ENCODE measurements at regions not wholly inside any gene's neighbourhood (a gene's known extent, or its start where the extent isn't known, plus 50 kb on each side); places are given as distances from the start of the nearest gene placed in this dataset.

DNA sequence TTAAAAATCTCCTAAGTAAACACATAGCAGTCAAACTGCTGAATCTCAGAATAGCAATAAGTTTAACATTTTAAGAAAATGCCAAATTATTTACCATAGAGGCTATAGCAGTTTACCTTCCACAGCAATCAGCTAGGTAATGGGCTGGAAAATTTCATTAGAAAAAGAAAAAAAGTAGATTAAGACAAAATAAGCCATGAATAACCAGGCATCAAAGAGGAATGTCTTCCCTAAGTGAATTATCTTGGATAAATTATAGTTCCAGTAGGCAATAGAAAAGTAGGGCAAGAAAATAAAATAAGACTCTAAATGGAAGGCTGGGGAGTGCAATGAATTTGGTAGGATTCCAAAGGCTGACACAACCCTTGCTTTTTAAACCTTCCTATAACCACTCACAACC, 722.8 kb downstream of the TRAM1L1 start:
- in situ Hi-C loops (cut with HindIII; ENCODE audit: low sequenced_read_pairs), result no loop called here

DNA sequence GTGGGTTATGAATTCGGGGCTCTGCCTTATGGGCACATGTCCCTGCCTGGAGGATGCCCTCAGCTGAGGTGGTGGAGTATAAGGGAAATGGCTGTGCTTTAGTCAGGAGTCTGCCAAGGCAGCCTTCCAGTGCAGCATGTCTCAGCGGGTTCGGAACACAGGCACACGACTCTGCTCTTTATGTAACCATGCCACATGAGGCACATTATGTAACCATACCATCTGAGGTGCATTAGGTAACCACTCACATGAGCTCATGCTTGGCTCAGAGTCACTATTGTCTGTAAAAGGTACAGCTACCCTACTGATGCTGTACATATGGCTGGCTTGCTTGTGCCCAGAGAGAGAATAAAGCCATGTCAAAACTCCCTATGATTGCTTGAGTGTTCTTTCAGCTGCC, 723.6 kb downstream of the TRAM1L1 start:
- no peak for DNase-seq (ENCODE audit: low read depth)
- in situ Hi-C loops (cut with HindIII; ENCODE audit: low sequenced_read_pairs), result no loop called here
- TF ChIP-seq, protein P1, sequence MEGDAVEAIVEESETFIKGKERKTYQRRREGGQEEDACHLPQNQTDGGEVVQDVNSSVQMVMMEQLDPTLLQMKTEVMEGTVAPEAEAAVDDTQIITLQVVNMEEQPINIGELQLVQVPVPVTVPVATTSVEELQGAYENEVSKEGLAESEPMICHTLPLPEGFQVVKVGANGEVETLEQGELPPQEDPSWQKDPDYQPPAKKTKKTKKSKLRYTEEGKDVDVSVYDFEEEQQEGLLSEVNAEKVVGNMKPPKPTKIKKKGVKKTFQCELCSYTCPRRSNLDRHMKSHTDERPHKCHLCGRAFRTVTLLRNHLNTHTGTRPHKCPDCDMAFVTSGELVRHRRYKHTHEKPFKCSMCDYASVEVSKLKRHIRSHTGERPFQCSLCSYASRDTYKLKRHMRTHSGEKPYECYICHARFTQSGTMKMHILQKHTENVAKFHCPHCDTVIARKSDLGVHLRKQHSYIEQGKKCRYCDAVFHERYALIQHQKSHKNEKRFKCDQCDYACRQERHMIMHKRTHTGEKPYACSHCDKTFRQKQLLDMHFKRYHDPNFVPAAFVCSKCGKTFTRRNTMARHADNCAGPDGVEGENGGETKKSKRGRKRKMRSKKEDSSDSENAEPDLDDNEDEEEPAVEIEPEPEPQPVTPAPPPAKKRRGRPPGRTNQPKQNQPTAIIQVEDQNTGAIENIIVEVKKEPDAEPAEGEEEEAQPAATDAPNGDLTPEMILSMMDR (IDR thresholded peaks at IDR 0.05; ENCODE audit: low read depth, low read length, missing control alignments), result no peak
- H3K4me3 ChIP-seq (ENCODE audit: low read depth, low read length), result no peak overlapping the region

More for the DNA sequence above, 722.8 kb downstream of the TRAM1L1 start:
- TF ChIP-seq, protein P1 (IDR thresholded peaks at IDR 0.05; ENCODE audit: low read depth, low read length, missing control alignments), result no peak
- DNase-seq (ENCODE audit: low read depth), result no peak
- no peak overlapping the region for H3K4me3 ChIP-seq (ENCODE audit: low read depth, low read length)

DNA sequence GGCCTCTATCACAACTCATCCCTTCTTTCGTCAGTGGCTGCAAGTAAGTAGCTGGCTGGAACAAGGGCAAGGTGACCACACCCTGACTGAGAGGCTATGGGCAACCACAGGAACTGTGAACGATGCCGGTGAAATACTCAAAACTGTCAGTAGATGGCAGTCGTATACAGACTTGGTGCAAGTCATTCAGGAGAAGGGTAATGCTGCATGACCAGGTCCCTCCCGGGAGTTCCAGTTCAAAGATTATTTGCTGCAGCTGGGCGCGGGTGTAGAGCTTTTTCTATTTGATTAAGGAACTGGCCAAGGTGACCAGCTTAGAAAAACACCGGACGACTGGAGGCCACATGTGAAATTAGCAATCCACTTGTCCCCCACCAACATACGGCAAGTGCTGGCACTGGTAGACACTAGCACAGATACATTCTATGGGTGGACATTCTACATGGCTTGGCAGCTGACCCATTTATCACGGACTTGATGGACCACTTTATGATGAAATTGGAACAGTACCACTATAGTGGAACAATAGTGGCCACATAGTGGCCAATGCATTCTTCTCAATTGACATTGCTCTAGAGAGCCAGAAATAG, 726.6 kb downstream of the TRAM1L1 start:
- no peak overlapping the region for H3K4me3 ChIP-seq (ENCODE audit: low read depth, low read length)
- peak; percentile 46 for DNase-seq (ENCODE audit: low read depth)
- TF ChIP-seq, protein P1 (IDR thresholded peaks at IDR 0.05; ENCODE audit: low read depth, low read length, missing control alignments), result peak; percentile 54
- in situ Hi-C loops (cut with HindIII; ENCODE audit: low sequenced_read_pairs), result no loop called here

DNA sequence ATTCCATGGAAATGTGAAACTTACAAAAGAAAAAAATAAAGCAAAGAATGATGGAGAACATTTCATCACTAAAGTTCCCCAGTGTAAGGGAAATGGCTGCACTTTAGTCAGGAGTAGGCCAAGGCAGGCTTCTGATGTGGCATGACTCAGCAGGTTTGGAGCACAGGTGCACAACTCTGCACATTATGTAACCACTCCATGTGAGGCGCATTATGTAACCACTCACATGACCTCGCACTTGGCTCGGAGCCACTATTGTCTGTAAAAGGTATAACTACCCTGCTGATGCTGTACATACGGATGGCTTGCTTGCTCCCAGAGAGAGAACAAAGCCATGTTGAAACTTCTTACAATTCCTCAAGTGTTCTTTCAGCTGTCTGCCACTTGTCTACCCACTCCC, 727.6 kb downstream of the TRAM1L1 start:
- in situ Hi-C loops (cut with HindIII; ENCODE audit: low sequenced_read_pairs), result no loop called here
- no peak for DNase-seq (ENCODE audit: low read depth)
- H3K4me3 ChIP-seq (ENCODE audit: low read depth, low read length), result no peak overlapping the region
- TF ChIP-seq, protein P1 (IDR thresholded peaks at IDR 0.05; ENCODE audit: low read depth, low read length, missing control alignments), result no peak

DNA sequence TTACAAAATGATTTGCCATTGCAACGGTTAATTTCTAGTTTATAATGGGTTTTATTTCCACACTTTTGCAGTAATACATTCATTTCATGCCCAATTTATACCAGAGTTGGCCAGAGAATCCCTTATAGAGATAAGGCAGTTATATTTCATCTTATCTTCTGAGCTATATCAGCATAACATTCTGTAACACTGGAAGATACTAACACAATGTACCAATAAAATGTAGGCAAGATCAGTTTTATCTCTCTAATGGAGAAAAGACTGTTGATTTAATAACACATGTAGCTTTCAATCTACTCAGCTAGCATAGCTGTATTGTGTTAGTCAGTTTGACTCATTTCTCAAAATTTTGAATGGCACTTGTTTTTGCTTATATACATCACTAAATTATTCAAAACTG, 738.6 kb downstream of the TRAM1L1 start:
- TF ChIP-seq, protein P1 (IDR thresholded peaks at IDR 0.05; ENCODE audit: low read depth, low read length, missing control alignments), result no peak
- DNase-seq (ENCODE audit: low read depth), result no peak
- in situ Hi-C loops (cut with HindIII; ENCODE audit: low sequenced_read_pairs), result no loop called here
- H3K4me3 ChIP-seq (ENCODE audit: low read depth, low read length), result no peak overlapping the region

DNA sequence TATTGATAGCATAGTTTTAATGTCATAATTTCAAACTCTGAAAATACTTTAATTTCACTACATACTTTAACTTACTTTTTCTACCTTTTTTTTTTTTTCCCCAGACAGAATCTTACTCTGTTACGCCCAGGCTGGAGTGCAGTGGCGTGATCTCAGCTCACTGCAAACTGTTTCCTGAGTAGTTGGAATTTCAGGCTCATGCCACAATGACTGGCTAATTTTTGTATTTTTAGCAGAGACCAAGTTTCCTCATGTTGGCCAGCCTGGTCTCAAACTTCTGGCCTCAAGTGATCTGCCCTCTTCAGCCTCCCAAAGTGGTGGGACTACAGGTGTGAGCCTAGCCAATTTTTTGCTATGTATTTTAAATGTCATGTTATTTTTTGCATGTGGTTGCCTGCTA, 741.6 kb downstream of the TRAM1L1 start:
- TF ChIP-seq, protein P1 (IDR thresholded peaks at IDR 0.05; ENCODE audit: low read depth, low read length, missing control alignments), result no peak
- in situ Hi-C loops (cut with HindIII; ENCODE audit: low sequenced_read_pairs), result no loop called here
- DNase-seq (ENCODE audit: low read depth), result no peak
- H3K4me3 ChIP-seq (ENCODE audit: low read depth, low read length), result no peak overlapping the region
